ENCODE measurements at regions not wholly inside any gene's neighbourhood (a gene's known extent, or its start where the extent isn't known, plus 50 kb on each side); places are given as distances from the start of the nearest gene placed in this dataset.
A peak's percentile ranks its signal among the peaks of the same experiment; 100 is the strongest.

DNA sequence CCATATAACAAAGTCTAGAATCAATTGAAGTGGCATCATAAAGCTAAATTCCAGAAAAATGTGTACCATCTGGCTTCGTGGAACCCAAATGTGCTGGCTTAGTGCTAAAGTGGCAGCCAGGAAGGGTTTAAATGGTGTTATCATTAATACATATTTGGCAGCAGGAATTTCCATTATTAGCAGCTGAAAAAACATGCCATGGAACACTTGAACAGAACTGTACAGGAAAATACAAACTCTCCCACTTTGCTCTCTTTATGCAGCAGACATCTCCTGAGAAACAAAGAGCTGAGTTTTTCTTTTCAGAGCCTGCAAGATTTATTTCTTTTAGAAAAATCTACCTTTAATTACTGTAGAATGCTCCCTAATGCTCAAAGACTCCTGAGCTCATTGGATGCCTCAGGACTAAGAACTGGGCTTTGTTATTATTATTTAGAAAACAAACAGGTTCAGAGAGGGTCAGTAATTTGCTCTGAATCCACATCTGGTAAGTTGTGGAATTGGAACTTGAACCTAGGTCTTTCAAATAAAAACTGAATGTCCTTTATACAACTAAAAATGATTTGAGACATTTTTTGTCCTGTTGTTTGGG is 179.0 kb downstream of the LACC1 start:
- no peak for DNase-seq

DNA sequence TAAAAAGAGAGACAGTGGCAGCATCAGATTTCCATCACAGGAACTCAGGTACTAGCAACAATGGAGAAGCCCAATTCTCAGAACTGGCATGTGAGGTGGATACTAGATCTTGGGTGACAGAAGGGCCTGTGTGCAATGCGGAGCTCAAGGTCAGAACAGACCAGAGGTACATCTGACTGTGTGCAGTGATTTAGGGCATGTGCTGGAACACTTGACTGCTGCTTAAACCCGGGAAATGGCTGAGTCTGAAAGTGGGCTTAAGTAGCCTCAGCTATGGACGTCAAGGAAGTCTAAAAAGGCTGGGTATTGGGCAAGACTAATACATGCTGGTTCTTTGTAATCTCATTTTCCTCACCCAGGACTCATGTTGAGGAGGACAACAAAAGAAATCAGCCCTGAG is 182.2 kb downstream of the LACC1 start:
- no peak for DNase-seq

DNA sequence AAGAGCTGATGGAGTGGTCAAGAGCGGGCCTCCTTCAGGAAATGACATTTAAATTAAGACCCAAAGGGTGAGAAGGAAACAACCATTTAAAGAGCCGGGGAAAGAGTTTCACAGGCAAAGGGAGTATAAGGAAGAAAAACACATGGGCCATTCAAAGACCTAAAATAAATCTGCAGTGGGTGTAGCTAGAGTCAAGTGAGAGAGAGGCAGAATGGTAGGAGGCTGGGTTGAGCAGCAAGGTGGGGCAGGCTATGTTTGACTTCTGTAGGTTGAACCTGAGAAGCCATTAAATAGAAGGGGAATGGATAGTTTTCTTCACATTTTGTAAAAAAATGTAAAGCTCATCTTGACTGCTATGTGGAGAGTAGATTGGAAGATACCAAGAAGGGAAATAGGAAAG is 183.8 kb downstream of the LACC1 start:
- no peak for DNase-seq

DNA sequence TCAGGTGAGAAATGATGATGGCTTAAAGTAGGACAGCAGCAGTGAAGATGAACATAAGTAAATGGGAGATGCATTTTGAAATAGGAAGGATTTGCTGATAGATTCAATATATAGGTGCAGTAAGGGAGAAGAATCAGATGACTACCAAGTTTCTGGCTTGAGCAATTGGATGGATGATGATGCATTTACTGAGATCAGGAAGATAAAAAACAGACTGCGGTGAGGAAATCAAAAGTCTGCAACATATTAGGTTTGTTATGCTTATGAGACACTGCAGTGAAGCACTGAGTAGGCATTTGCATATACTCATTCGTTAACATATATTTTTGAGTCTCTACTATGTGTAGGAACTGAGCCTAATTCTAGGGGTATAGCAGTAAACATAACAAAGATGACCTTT is 184.2 kb downstream of the LACC1 start:
- DNase-seq = no peak

DNA sequence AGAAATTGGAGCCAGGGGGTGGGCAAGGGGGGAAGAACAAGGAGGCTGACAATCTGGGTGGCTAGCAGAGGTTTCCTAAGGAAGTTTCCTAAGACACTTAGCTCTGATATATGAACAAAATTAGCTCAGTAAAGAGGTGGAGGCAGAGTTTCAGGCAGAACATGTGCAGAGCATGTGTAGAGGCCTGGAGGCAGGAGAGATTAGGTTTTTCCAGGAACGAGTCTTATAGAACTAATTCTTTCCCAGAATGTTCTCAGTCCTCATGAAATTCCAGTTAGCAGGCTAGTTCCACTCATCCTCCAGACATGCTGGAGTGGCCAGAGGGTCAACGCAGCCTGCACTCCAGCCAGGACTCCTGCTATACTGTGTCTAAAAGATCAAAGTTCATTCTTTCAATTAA is 184.7 kb downstream of the LACC1 start:
- DNase-seq = no peak

DNA sequence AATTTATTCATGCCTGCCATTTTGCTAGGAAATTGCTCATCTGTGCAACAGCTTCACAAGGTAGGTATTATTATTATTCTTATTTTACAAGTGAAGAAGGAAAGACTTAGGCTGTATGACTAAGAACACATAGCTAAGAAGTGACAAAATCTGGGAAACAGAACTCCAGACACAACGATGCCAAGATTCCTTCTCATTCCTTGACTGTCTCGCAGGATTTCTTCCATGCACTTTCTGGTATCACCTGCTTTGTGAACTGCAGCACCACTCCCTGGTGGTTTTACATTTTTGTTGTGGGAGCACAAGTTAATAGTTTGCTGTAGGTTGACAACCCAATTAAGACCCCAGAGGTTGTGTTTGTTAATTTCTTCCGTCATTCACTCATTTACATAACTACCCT is 188.5 kb downstream of the LACC1 start:
- no peak for DNase-seq

DNA sequence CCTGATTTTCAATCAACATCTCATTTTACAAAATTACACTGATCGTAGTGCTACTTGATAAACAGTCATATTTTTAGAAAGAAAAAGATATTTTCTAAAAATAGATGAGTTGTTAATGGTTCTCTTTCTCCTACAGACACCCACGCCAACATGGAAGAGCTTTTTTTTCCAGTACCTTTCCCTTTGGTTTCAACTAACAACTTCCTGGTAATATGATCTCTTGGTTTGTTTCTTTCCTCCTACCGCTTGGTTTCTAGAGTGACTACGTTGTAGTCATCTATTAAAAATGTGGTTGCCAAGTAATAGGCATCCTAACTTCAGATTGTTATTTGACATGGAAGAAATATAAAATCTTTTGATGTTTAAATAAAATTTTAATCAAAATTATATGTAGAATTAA is 189.0 kb downstream of the LACC1 start:
- DNase-seq = no peak

DNA sequence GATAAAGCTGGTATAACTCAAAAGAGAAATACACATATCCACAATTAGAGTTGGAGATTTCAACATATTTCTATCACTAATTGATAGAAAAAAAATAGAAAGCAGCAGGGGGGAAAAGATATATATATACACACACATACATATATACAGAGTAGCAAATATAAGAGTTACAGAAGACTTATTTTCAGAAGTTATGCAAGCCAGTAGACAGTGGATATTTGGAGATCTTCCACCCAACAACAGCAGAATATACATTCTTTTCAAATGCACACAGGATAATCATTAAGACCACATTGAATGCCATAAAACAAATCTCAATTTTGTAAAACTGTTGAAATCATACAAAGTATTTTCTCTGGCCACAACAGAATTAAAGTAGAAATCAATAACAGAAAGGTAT is 192.8 kb downstream of the LACC1 start:
- no peak for DNase-seq

DNA sequence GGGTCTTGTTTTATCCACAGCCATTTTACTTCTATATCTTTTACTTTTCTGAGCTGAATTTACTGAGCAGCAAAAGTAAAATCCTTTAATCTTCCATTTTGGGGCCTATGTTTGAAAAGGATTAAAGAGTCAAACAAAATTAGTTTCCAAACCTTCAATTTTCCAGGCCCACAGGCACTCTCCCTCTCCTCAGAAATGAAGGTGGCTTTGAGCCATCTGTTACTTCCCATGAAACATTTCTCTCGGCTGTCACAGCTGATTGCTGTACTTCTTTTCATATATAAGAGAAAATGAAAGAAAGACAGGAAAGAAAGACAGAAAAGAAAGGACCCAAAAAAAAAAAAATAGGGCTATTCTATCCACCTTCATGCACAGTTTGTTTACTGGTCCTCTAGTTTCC is 194.9 kb downstream of the LACC1 start:
- no peak for DNase-seq

DNA sequence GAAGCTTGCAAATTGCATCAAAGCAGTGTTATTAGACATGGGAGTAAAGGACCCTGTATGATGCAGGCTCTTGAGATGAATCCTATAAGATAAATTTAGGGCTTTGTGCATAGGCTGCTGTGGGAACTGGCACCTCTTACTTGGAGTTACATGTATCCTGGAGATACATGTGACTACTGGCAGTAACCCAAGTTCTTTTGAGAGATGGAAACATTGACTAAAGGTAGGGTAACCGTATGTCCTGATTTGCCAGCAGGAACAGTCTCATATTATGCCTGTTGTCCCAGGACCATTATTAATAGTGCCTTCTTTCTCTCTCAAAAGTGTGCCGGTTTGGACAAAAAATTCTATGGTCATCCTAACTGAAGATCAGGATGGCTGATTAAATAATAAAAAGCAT is 195.4 kb downstream of the LACC1 start:
- no peak for DNase-seq

DNA sequence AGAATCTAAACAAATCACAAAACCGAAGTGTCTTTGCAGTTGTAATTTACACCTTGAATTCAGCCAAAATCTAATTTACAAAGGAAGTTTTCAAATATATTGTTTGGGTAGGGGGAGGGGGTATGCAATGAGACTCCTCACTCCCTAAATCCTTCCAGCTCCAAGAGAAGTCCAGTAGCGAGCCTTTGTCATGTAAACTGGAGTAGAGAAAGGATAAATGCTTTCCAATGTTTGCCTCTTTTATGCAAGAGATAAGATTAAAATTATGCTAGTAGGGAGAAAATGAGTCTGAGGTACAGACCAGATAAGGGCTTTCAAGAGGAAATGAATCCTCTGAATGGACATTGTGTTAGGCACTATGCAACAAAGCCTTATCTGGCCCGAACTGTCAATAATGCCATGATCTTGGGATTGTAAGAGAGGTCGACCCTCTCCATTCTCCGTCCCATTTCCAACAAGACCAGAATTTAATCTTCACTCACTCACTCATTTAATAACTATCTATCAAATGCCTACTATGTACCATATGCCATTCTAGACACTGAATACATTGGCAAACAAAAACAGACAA is 199.2 kb downstream of the LACC1 start:
- DNase-seq = no peak

DNA sequence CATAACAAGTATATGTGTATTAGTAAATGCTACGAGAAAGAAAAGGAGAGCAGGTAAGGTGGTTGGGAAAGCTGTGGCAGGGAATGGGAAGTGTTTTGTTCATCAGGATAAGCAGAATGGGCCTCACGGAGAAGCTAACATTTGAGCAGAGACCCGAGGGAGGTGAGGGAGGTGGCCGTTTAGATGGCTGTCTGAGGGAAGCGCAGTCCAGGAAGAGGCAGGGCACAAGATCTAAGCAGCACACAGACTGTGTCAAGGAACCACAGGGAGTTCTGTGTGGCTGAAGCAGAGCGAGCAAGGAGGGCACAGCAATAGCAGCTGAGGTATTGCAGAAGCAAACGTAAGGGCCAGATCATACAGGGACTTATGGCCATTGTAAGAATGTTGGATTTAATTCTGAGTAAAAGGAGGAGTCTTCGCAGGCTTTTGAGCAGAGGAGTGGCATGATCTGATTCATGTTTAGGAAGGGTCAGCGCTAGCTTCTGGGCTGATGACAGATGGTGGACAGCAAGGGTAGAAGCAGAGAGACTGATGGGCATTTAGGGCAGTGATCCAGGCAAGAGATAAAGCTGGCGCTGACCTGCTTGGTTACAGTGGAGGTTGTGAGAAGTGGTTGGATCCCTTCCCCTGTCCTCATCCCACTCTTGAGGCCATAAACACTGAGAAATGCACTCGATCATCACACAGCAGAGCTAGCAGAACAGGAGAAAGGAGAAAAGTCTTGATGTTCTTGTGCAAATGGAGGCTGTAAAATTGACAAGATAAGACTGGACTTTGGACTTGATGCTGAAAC is 199.9 kb downstream of the LACC1 start:
- no peak for DNase-seq

DNA sequence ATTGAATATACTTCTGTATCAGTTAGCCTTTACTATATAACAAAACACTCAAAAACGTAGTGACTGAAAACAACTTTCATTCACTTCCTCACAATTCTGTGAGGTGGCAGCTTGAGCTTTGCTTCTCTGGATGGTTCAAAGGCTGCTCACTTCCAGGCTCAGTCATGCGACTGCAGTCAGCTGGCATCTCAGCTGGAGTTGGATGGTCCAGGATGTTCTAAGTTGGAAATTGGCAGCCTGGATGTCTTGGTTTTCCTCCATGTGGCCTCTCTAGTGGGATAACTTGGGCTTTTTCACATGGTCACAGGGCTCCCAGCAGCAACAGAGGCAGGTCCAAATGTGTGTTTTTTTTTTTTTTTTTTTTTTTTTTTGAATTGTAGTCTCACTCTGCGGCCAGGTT is 204.4 kb downstream of the LACC1 start:
- DNase-seq = no peak

DNA sequence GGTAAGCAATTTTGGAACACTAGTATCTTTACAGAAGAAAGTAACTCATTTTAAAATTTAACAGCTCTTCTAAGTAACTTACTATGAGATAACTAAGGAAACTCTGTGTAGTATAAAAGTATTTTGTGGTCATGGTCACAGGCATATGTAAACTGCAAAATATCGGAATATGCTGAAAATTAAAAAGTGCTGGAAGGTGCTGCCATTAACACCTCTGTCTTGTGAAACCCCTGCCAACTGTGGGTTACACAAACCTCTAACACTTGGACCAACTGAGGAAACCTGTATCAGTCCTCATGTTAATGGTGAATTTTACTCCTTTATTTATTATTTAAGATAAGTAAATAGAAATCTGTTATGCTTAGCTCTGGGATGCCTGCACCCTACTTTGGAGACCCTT is 206.7 kb downstream of the LACC1 start:
- no peak for DNase-seq

DNA sequence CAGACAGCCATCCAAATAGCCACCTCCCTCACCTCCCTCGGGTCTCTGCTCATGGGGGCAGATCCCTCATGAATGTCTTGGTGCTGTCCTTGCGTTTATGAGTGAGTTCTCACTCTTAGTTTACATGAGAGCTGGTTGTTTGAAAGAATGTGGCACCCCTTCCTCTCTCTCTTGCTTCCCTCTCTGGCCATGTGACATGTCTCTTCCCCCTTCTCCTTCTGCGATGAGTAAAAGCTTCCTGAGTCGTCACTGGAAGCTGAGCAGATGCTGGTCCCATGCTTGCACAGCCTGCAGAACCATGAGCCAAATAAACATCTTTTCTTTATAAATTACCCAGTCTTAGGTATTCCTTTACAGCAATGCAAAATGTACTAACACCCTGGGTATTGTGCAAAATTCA is 208.7 kb downstream of the LACC1 start:
- no peak for DNase-seq

DNA sequence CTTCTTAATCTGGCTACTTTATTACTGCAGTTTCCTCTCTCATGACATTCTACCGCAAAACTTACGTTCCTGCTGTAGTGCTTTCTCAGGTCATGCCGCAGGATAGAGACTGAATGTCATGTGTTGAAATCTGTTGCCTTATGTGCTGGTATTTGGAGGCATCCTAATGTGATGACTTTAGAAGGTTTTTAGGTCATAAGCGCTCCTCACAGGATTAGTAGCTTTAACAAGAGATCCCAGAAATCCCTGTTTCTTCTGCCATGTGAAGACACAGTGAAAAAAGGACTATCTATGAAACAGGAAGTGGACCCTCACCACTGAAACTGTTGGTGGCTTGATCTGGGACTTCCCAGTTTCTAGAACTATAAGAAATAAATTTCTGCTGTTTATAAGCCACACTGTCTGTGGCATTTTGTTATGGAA is 209.3 kb downstream of the LACC1 start:
- peak in 1 of 2 donors; percentile 6 for DNase-seq

DNA sequence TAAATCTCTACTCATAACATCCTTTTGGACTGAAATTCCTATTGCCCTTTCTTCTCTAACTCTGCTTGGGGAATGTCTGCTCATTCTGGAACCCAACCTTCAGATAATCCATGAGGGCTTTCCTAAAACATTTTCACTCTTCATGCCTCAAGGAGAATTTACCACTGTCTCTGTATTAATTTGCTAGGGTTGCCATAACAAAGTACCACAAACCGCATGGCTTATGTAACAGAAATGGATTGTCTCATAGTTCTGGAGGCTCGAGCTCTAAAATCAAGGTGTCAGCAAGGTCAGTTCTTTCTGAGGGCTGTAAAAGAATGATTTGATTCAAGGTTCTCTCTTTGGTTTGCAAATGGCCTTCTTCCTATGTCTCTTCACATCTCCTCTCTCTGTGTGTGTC is 209.7 kb downstream of the LACC1 start:
- no peak for DNase-seq

DNA sequence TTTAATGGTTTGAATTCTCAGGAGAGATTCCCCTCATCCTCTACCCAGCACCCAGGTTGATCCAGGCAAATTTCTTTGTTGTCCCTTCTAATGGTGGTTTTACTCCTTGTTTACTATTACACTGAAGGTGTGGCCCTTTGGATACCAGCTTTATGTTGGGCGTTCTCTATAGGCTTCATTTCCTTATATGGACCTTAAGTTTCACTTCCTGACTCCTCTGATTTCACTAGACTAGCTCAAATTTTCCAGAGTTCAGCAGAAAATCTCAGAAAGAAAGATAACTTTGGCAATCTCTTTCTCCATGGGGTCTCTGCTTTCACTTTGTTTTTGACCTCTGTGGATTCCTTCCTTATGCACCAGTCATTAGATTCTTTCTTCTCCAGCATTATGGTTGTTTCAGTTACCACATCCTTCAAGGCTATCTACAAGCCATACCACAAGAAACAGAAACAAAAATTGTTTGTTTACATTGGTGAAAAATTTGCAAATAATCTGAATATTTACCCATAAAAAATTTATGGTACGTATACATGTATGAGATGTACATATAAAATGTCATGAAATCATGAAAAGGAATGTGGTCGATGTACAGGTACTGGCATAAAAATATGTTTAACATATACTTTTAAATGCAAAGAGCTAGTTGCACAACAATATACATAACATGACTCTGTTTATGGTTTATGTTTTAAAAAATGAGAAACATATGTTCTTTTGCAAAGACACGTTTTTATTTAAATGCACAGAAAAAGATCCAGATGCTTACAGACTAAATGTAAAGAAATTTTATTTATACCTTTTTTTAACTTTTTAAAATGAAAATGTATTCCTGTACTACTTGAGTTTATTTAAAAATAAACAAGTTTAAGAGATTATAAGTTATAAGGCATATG is 212.6 kb downstream of the LACC1 start:
- no peak for DNase-seq

DNA sequence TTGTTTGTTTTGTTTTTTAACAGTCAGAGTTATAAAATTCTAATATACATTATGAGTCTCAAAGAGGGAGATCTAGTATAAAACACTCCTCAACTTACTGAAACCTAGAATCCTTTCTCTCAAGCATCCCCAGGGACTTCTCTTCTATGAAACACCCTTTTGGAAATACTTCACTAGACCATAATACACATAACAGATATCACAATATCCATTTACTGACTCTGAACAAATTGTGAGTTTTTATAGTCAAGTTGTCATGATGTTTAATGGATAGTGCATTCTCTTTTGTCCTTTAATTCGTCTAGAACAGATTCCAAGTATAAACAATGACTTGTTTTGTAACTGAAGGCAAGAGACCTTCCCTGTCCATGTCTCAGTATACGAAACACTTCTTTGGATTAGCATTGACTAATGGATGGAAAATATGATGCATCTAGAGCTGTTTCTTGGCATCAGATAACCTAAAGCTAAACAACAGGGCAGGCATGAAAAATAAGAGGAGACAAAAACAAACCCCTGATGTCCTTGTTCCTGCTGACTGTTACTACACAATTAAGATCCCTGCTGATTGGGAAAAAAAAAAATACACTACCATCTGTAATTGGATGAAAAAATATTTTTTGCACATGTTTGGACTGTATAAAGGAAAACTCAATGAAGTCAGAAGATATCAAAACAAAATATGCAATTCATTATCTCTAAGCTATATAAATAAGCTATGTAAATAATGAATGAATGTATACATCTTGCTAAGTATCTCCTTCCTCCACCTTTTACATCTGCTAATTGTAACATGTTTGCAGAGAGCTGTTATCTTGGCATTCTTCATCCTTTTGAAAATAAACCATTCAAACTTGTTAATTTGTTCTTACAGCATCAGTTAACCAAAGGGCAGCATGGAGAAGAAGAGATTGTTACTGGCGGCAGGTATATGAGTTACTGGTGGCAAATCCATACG is 214.2 kb downstream of the LACC1 start:
- no peak for DNase-seq

DNA sequence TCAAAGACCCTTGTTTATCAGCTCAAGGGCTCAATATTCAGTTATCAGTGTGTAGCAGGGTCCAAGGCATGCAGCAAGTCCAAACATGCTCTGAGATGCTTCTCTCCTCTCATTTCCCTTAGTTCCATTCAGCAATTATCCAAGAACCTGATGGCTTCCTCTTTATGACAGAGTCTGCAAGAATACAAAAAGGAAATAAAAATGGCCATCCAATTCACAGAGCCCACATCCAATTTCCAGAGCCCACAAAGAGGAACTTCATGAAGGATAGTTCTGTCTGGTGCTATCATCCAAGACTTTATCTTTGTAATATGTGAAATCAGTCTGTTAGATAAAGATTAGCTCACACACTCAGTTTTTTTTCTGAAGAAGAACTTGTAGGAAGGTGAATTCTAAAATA is 217.2 kb downstream of the LACC1 start:
- no peak for DNase-seq

DNA sequence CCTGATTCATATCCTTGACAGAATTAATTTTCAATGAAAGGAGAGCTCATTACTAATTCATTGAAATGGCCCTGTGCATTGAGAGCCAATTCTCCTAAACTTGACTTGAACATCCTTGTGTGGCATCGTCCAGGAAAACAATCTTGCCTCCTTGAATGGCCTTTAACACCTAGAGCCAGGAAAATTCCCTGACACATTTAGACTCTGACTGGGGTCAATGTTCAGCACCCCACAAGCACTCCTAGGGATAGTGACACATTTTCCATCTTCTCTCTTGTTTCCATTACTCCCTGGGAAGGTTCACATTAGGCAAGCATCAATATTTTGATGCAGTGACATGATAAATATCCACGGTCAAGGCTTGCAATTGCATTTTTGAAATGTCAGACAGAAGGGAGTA is 218.9 kb downstream of the LACC1 start:
- no peak for DNase-seq

DNA sequence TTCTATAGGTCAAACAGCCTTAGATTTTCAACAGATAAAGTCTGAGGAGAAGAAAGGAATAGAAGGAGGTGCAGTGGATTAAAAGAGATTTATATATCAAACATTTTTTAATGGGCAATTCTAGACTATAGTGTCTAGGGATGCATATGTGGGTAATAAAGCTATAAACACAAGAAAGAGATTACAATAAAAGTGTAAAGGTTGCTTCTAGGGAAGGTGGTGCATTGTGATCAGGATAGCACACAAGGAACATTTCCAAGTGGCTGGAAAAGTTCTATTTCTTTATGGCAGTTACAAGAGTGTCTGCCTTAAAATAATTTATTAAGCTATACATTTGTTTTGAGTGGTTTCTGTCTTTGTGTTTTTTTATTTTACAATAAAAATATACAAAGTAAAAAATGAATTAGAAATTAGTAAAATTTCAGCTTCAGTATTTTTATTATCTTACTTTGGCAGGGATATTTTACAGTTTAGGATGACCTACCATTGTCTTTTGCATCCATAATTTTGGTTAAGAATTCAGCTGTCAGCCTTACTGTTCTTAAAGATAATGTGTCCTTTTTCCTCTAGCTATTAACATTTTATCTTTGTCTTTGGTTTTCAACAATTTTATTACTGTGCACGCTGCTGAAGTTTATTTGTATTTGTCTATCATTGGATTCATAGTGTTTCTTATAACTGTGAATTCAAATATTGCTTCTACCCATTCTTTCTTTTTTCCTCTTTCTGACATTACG is 221.8 kb downstream of the LACC1 start:
- no peak for DNase-seq

All from CD4-positive, alpha-beta T cell treated with Interleukin-4 for 1 hour (primary cell).